Tibial nerve (tissue), 4 donors: ENCODE measurements at regions not wholly inside any gene's neighbourhood (a gene's known extent, or its start where the extent isn't known, plus 50 kb on each side); places are given as distances from the start of the nearest gene placed in this dataset.
"Not testable (repeated sequence)": the region's sequence is repeated elsewhere in the genome, so short reads cannot be mapped to it uniquely, and the experiment has no call there.

ENCODE experiments used
- CTCF ChIP-seq, 5 experiments: fragments of 200-600 bp in 3 of 5; fragments of 450-650 bp in 2 of 5; sonication (generic) in 3 of 5; IDR thresholded peaks; one replicate each; pipeline ENCODE4 v1.5.1; 2016 to 2019; ENCODE audit warnings: antibody characterized with exemption in 5 of 5, mild to moderate bottlenecking in 3 of 5, moderate library complexity in 2 of 5
- EP300 ChIP-seq, 2 donors: sonication (generic); formaldehyde crosslinking; IDR thresholded peaks; one replicate each; pipeline ENCODE4 v1.6.1; 2017; ENCODE audit warnings: antibody characterized with exemption in 2 of 2, mild to moderate bottlenecking in 1 of 2

GRCh38 chr6:156441-157140 lies 135.7 kb upstream of the DUSP22 start:
- TF ChIP-seq EP300, CTCF (IDR thresholded peaks at IDR 0.05): not testable (repeated sequence)
